WERI-Rb-1 (cell line): ENCODE measurements at regions not wholly inside any gene's neighbourhood (a gene's known extent, or its start where the extent isn't known, plus 50 kb on each side); places are given as distances from the start of the nearest gene placed in this dataset.
"Not testable (repeated sequence)": the region's sequence is repeated elsewhere in the genome, so short reads cannot be mapped to it uniquely, and the experiment has no call there.

ENCODE experiments used
- DNase-seq: peaks from one replicate; pipeline ENCODE4 v3.0.0-alpha.2; 2020
- H3K27ac ChIP-seq: fragments of 250-450 bp; sonication (Bioruptor Pico); 2 replicates; pipeline ENCODE4 v1.5.1; 2020; ENCODE audit warnings: mild to moderate bottlenecking, moderate library complexity
- H3K27me3 ChIP-seq: fragments of 250-450 bp; sonication (Bioruptor Pico); 2 replicates; pipeline ENCODE4 v1.5.1; 2021; ENCODE audit warnings: mild to moderate bottlenecking, low read depth, moderate library complexity; ENCODE audit not compliant: insufficient read depth, severe bottlenecking
- H3K36me3 ChIP-seq: fragments of 250-450 bp; sonication (Bioruptor Pico); 2 replicates; pipeline ENCODE4 v1.5.1; 2020; ENCODE audit warnings: mild to moderate bottlenecking, moderate library complexity
- H3K4me3 ChIP-seq: 2 replicates; pipeline ENCODE4 v1.5.1; 2011; ENCODE audit warnings: low read depth, mild to moderate bottlenecking, control low read depth, low read length
- H3K9me3 ChIP-seq: fragments of 250-450 bp; sonication (Bioruptor Pico); 2 replicates; pipeline ENCODE4 v1.5.1; 2021; ENCODE audit warnings: mild to moderate bottlenecking, moderate library complexity; ENCODE audit not compliant: severe bottlenecking
- TF ChIP-seq, protein P1 (sequence below): IDR thresholded peaks from 2 replicates; pipeline ENCODE4 v1.5.1; 2011; ENCODE audit warnings: low read depth, mild to moderate bottlenecking, control low read depth, inconsistent platforms, low read length

DNA sequence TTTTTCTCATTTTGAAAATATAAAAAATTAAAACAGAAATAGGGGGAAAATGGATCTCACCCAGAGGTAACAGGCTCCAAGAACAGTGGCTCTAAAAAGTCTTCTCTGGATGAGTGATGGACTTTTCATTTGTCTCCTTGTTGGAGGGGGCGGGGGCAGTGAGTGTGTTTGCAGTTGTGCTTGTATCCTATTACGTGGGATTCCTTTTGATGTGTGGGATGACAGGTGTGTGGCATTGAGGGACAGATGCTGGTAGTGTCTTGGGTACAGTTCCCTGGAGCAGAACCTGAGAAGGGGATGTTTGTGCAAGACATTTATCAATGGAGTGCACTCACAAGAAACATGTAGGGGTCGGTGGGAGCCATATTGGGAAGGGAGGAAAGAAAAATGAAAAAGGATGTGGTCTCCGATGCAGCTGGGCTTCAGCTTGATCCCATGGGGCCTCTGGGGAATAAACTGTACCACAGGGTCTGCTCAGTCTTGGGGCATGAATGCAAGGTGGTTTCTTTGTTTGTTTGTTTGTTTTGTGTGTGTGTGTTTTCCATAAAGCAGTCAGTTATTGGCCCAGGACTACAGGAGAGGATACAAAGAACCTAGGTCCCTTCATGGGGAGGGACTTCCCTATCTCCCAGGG, 120.0 kb upstream of the SLC35G4 start:
- H3K27me3 ChIP-seq: no peaks in the 10 kb centered on the region
- no peak overlapping the region for H3K4me3 ChIP-seq
- H3K36me3 ChIP-seq: no peaks in the 10 kb centered on the region
- no peak for DNase-seq
- no peaks in the 10 kb centered on the region for H3K9me3 ChIP-seq
- TF ChIP-seq, protein P1, sequence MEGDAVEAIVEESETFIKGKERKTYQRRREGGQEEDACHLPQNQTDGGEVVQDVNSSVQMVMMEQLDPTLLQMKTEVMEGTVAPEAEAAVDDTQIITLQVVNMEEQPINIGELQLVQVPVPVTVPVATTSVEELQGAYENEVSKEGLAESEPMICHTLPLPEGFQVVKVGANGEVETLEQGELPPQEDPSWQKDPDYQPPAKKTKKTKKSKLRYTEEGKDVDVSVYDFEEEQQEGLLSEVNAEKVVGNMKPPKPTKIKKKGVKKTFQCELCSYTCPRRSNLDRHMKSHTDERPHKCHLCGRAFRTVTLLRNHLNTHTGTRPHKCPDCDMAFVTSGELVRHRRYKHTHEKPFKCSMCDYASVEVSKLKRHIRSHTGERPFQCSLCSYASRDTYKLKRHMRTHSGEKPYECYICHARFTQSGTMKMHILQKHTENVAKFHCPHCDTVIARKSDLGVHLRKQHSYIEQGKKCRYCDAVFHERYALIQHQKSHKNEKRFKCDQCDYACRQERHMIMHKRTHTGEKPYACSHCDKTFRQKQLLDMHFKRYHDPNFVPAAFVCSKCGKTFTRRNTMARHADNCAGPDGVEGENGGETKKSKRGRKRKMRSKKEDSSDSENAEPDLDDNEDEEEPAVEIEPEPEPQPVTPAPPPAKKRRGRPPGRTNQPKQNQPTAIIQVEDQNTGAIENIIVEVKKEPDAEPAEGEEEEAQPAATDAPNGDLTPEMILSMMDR: no peak
- H3K27ac ChIP-seq: no peak overlapping the region

DNA sequence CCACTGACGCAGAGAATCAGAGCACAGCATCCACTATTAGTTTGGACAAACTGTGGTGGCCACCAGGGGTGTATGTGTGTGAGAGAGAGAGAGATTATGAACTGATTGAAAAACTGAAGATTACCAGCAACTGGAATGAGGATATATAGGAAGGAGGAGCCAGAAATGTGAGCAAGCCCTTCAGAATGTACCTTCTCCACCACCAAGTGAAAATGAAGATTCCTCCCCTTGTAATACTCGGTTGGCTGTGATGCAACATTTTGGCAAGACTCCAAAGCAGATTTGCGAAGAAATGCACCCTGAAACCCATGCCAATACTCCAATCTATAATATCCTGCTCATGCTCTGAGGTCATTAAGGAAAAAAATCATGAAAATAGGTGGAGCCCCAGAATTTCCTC, 121.2 kb upstream of the SLC35G4 start:
- TF ChIP-seq, protein P1: no peak
- no peaks in the 10 kb centered on the region for H3K27me3 ChIP-seq
- H3K36me3 ChIP-seq: no peaks in the 10 kb centered on the region
- no peak for DNase-seq
- H3K27ac ChIP-seq: no peak overlapping the region
- no peaks in the 10 kb centered on the region for H3K9me3 ChIP-seq
- H3K4me3 ChIP-seq: no peak overlapping the region

DNA sequence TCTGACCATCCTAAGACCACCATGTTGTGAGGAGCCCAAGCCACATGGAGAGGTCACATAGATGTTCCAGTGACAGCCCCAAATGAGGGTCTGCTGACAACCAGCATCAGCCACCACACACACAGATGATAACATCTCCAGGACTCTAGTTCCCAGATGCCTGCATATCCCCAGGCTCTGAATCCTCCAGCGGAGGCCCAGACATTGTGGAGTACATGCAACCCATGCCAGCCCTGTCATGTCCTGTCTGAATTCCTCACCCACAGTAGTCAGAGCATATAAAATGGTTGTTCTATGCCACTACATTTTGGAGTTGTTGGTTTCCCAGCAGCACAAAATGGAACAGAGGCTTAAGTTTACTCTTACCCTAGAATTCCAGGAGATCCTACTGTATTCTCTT, 122.0 kb upstream of the SLC35G4 start:
- Histone ChIP-seq H3K36me3 (no peaks in the 10 kb centered on the region), H3K4me3 (no peak overlapping the region), H3K27ac (no peak overlapping the region), H3K9me3 (no peaks in the 10 kb centered on the region), H3K27me3 (peaks cover under 1% of the 10 kb centered on the region)
- DNase-seq: no peak
- TF ChIP-seq, protein P1: no peak

DNA sequence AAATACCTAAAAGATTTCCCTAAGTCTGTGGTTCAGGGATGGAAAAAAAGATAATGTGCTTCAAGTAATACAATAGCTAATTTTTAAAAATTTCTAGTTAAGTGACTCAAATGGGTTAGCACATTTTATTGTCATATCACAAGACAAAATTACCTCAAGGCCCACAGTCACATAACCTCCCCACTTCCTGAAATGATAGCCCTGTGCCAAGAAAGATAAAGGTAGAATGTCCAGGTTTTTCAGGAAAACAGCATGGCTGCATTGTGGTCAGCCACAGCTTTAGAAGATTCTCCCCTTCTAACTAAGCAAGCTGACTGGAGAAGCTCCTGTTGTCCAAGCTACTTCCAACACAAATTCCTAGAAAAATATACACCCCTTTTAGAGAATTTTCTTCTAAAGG, 127.1 kb upstream of the SLC35G4 start:
- DNase-seq: no peak
- H3K27me3 ChIP-seq: peaks cover 2% of the 10 kb centered on the region
- H3K4me3 ChIP-seq: no peak overlapping the region
- TF ChIP-seq, protein P1: no peak
- H3K9me3 ChIP-seq: no peaks in the 10 kb centered on the region
- no peak overlapping the region for H3K27ac ChIP-seq
- no peaks in the 10 kb centered on the region for H3K36me3 ChIP-seq

DNA sequence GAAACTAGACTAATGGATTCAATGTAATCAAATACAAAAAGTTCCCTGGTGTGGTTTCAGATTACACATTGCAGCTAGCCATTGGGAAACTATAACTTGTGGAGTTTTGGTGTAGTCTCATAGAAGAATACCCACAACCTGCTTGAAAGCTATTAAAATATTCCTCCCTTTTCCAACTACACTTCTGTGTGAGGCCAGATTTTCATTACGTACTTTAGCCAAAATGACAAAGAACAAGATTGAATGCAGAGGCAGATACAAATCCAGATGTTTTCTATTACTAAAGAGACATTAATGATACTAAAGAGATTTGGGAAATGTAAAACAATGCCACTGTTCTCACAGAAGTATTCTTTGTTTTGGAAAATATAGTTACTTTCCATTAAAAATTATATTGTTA, 128.7 kb upstream of the SLC35G4 start:
- no peak for DNase-seq
- Histone ChIP-seq H3K36me3 (no peaks in the 10 kb centered on the region), H3K27ac (no peak overlapping the region), H3K4me3 (no peak overlapping the region), H3K27me3 (peaks cover 2% of the 10 kb centered on the region), H3K9me3 (no peaks in the 10 kb centered on the region)
- TF ChIP-seq, protein P1: no peak

DNA sequence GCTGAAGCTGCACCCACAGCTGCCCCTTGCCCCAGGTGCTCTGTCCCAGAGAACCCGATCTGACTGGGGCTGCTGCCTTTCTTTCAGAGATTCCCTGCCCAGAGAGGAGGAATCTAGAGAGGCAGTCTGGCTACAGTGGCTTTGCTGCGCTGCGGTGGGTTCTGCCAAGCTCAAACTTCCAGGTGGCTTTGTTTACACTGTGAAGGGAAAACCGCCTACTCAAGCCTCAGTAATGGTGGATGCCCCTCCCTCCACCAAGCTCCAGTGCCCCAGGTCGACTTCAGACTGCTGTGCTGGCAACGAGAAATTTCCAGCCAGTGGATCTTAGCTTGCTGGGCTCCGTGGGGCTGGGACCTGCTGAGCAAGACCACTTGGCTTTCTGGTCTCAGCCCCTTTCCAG, 130.4 kb upstream of the SLC35G4 start:
- H3K4me3 ChIP-seq, H3K27ac ChIP-seq, DNase-seq, H3K9me3 ChIP-seq, H3K27me3 ChIP-seq, H3K36me3 ChIP-seq: not testable (repeated sequence)
